Activated CD4-positive, CD25-positive, alpha-beta regulatory T cell treated with anti-CD3 and anti-CD28 coated beads, Interleukin-2, amount 50 U/mL, for 24 hours (primary cell): ENCODE measurements at regions not wholly inside any gene's neighbourhood (a gene's known extent, or its start where the extent isn't known, plus 50 kb on each side); places are given as distances from the start of the nearest gene placed in this dataset.
"Not testable (repeated sequence)": the region's sequence is repeated elsewhere in the genome, so short reads cannot be mapped to it uniquely, and the experiment has no call there.

Experiments
- ATAC-seq, 2 donors: fragments of 150-1000 bp; cut with Tn5 transposase; one replicate each; pipeline ENCODE4 v1.10.0; 2021; ENCODE audit warnings: mild to moderate bottlenecking in 1 of 2, moderate library complexity in 1 of 2

- ATAC-seq, result no peak
Measured at GRCh38 chr9:31573561-31573960, 810.9 kb upstream of the ACO1 start.

- ATAC-seq, result no peak
Measured at GRCh38 chr9:31574006-31574765, 810.3 kb upstream of the ACO1 start.

- ATAC-seq, result no peak
Measured at GRCh38 chr9:31582071-31582470, 802.4 kb upstream of the ACO1 start.

GRCh38 chr9:31582561-31582960 is 801.9 kb upstream of the ACO1 start:
- ATAC-seq, result no peak

- no peak for ATAC-seq
Measured at GRCh38 chr9:31585158-31585557, 799.3 kb upstream of the ACO1 start.

- ATAC-seq, result no peak
Measured at GRCh38 chr9:31587146-31587545, 797.3 kb upstream of the ACO1 start.

GRCh38 chr9:31588006-31588405 is 796.4 kb upstream of the ACO1 start:
- no peak for ATAC-seq

GRCh38 chr9:31588756-31589155 is 795.7 kb upstream of the ACO1 start:
- no peak for ATAC-seq

GRCh38 chr9:31590091-31590490 is 794.4 kb upstream of the ACO1 start:
- ATAC-seq, result no peak

- ATAC-seq, result not testable (repeated sequence)
Measured at GRCh38 chr9:31597086-31597485, 787.4 kb upstream of the ACO1 start.

- ATAC-seq, result peak; percentile 38 to 61
Measured at GRCh38 chr9:31597977-31598376, 786.5 kb upstream of the ACO1 start.

GRCh38 chr9:31601666-31602065 is 782.8 kb upstream of the ACO1 start:
- ATAC-seq, result no peak

GRCh38 chr9:31604531-31604930 is 779.9 kb upstream of the ACO1 start:
- ATAC-seq, result no peak

- ATAC-seq, result no peak
Measured at GRCh38 chr9:31605164-31605563, 779.3 kb upstream of the ACO1 start.

GRCh38 chr9:31606678-31607077 is 777.8 kb upstream of the ACO1 start:
- no peak for ATAC-seq

GRCh38 chr9:31608416-31608815 is 776.0 kb upstream of the ACO1 start:
- ATAC-seq, result no peak

- no peak for ATAC-seq
Measured at GRCh38 chr9:31608881-31609280, 775.6 kb upstream of the ACO1 start.

- ATAC-seq, result peak in 1 of 2 donors; percentile 45
Measured at GRCh38 chr9:31612336-31613030, 772.0 kb upstream of the ACO1 start.

- ATAC-seq, result no peak
Measured at GRCh38 chr9:31615966-31616365, 768.5 kb upstream of the ACO1 start.

- no peak for ATAC-seq
Measured at GRCh38 chr9:31623511-31623910, 760.9 kb upstream of the ACO1 start.

GRCh38 chr9:31629292-31629691 is 755.2 kb upstream of the ACO1 start:
- no peak for ATAC-seq

GRCh38 chr9:31637265-31637664 is 747.2 kb upstream of the ACO1 start:
- no peak for ATAC-seq

- ATAC-seq, result no peak
Measured at GRCh38 chr9:31637861-31638260, 746.6 kb upstream of the ACO1 start.

- no peak for ATAC-seq
Measured at GRCh38 chr9:31639451-31639850, 745.0 kb upstream of the ACO1 start.

GRCh38 chr9:31669311-31669710 is 715.1 kb upstream of the ACO1 start:
- no peak for ATAC-seq
